ENCODE measurements at regions not wholly inside any gene's neighbourhood (a gene's known extent, or its start where the extent isn't known, plus 50 kb on each side); places are given as distances from the start of the nearest gene placed in this dataset.

GRCh38 chr12:126535971-126536370 lies 1470.7 kb downstream of the AACS start:
- no peak overlapping the region for H3K4me3 ChIP-seq (ENCODE audit: low read depth, low read length)
- no peak for DNase-seq (ENCODE audit: low read depth)
- TF ChIP-seq POLR2A (IDR thresholded peaks at IDR 0.05; ENCODE audit: extremely low read depth, insufficient read length), result no peak
- TF ChIP-seq MAX (IDR thresholded peaks at IDR 0.05; ENCODE audit: low read depth, low read length), result no peak
- TF ChIP-seq CTCF (IDR thresholded peaks at IDR 0.05; ENCODE audit: low read depth, low read length), result no peak
- TF ChIP-seq MYC (IDR thresholded peaks at IDR 0.05; ENCODE audit: low read depth, low read length), result no peak

GRCh38 chr12:126537961-126538530 lies 1472.8 kb downstream of the AACS start:
- TF ChIP-seq MYC (IDR thresholded peaks at IDR 0.05; ENCODE audit: low read depth, low read length), result no peak
- no peak for TF ChIP-seq CTCF (IDR thresholded peaks at IDR 0.05; ENCODE audit: low read depth, low read length)
- no peak for TF ChIP-seq MAX (IDR thresholded peaks at IDR 0.05; ENCODE audit: low read depth, low read length)
- TF ChIP-seq POLR2A (IDR thresholded peaks at IDR 0.05; ENCODE audit: extremely low read depth, insufficient read length), result no peak

GRCh38 chr12:126538888-126539287 lies 1473.7 kb downstream of the AACS start:
- no peak for DNase-seq (ENCODE audit: low read depth)
- TF ChIP-seq CTCF (IDR thresholded peaks at IDR 0.05; ENCODE audit: low read depth, low read length), result no peak
- TF ChIP-seq MYC (IDR thresholded peaks at IDR 0.05; ENCODE audit: low read depth, low read length), result no peak
- TF ChIP-seq MAX (IDR thresholded peaks at IDR 0.05; ENCODE audit: low read depth, low read length), result no peak
- no peak for TF ChIP-seq POLR2A (IDR thresholded peaks at IDR 0.05; ENCODE audit: extremely low read depth, insufficient read length)
- no peak overlapping the region for H3K4me3 ChIP-seq (ENCODE audit: low read depth, low read length)

More at GRCh38 chr12:126537961-126538530, 1472.8 kb downstream of the AACS start:
- no peak overlapping the region for H3K4me3 ChIP-seq (ENCODE audit: low read depth, low read length)
- no peak for DNase-seq (ENCODE audit: low read depth)

GRCh38 chr12:126545411-126545810 lies 1480.2 kb downstream of the AACS start:
- no peak overlapping the region for H3K4me3 ChIP-seq (ENCODE audit: low read depth, low read length)
- TF ChIP-seq POLR2A (IDR thresholded peaks at IDR 0.05; ENCODE audit: extremely low read depth, insufficient read length) (no peak), MAX (IDR thresholded peaks at IDR 0.05; ENCODE audit: low read depth, low read length) (no peak), CTCF (IDR thresholded peaks at IDR 0.05; ENCODE audit: low read depth, low read length) (no peak), MYC (IDR thresholded peaks at IDR 0.05; ENCODE audit: low read depth, low read length) (no peak)
- no peak for DNase-seq (ENCODE audit: low read depth)

DNA sequence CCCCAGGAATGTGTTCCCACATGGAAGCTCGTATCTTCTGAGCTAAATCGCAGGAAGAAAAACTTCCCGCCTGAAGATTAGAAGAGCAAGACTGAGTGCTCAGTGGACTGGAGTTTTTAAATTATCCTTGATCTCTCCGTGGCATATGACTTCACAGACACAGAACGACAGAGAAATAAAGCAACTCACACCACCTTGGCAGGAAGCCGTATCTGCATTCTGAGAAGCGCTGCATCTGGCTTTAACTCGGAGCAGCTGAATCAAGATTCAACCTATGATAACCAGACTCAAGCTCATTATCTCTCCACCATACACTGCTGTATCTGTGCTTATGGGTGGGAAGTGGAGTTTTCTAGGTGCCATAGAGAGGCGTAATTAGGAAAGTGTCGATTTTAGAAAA lies 1482.7 kb downstream of the AACS start:
- no peak for DNase-seq (ENCODE audit: low read depth)
- TF ChIP-seq MYC (IDR thresholded peaks at IDR 0.05; ENCODE audit: low read depth, low read length), result no peak
- TF ChIP-seq MAX (IDR thresholded peaks at IDR 0.05; ENCODE audit: low read depth, low read length), result no peak
- no peak for TF ChIP-seq CTCF (IDR thresholded peaks at IDR 0.05; ENCODE audit: low read depth, low read length)
- no peak for TF ChIP-seq POLR2A (IDR thresholded peaks at IDR 0.05; ENCODE audit: extremely low read depth, insufficient read length)
- H3K4me3 ChIP-seq (ENCODE audit: low read depth, low read length), result no peak overlapping the region
